Uterus (tissue), 3 donors: ENCODE measurements at regions not wholly inside any gene's neighbourhood (a gene's known extent, or its start where the extent isn't known, plus 50 kb on each side); places are given as distances from the start of the nearest gene placed in this dataset.

ENCODE experiments used
- DNase-seq, 2 donors: peaks; one replicate each; pipeline ENCODE4 v3.0.0-alpha.2; 2019 to 2020
- H3K27ac ChIP-seq, 2 donors: fragments of 200-600 bp; sonication (generic); 1 replicate in 1 of 2; 2 replicates in 1 of 2; pipeline ENCODE4 v1.5.1; 2016 to 2018
- H3K27me3 ChIP-seq, 2 donors: fragments of 200-600 bp; sonication (generic); one replicate each; pipeline ENCODE4 v1.5.1; 2018 to 2019; ENCODE audit warnings: control low read depth in 1 of 2
- H3K36me3 ChIP-seq, 2 donors: fragments of 200-600 bp; sonication (generic); one replicate each; pipeline ENCODE4 v1.5.1; 2019; ENCODE audit warnings: control low read depth in 1 of 2
- H3K4me1 ChIP-seq, 2 donors: fragments of 200-600 bp; sonication (generic); one replicate each; pipeline ENCODE4 v1.5.1; 2018 to 2019; ENCODE audit warnings: control low read depth in 1 of 2
- H3K4me3 ChIP-seq, 2 donors: fragments of 200-600 bp; sonication (generic); 1 replicate in 1 of 2; 2 replicates in 1 of 2; pipeline ENCODE4 v1.5.1; 2018 to 2019; ENCODE audit warnings: mild to moderate bottlenecking in 1 of 2
- H3K9me3 ChIP-seq, 2 donors: fragments of 200-600 bp; sonication (generic); one replicate each; pipeline ENCODE4 v1.5.1; 2019; ENCODE audit warnings: control low read depth in 1 of 2
- POLR2A ChIP-seq, 2 donors: fragments of 450-650 bp; IDR thresholded peaks; one replicate each; pipeline ENCODE4 v1.6.1; 2016; ENCODE audit warnings: antibody characterized with exemption in 2 of 2, mild to moderate bottlenecking in 1 of 2, moderate library complexity in 1 of 2
- intact Hi-C: fragments of 100-400 bp; cut with DNase I; formaldehyde crosslinking; loops from one replicate; pipeline ENCODE4 v1.15.1; 2023; ENCODE audit warnings: low total_unique reads
- TF ChIP-seq, protein P1 (sequence below), 4 experiments: fragments of 200-600 bp in 2 of 4; fragments of 450-650 bp in 2 of 4; sonication (generic) in 2 of 4; IDR thresholded peaks; one replicate each; pipeline ENCODE4 v1.5.1; 2016 to 2019; ENCODE audit warnings: antibody characterized with exemption in 4 of 4, mild to moderate bottlenecking in 2 of 4, moderate library complexity in 1 of 4
- donor health status: DM: yes; HTN: yes; CAD: no.

DNA sequence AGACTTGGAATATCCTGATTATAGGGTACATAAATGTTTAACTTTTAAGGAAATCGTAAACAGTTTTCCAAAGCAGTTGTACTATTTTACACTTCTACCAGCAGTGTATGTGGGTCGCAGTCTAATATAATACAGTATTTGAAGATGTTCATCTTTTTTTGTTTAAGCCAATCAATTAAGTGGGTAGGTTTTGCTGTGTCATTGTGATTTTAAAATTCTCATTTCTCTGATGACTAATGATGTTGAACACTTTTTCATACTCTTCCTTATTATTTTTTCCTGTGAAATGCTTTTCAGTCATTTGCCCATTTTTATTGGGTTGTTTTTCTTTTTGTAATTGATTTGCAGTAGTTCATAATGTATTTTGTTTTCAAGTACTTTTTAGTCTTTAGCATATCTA, 2689.7 kb downstream of the PCDH9 start:
- H3K36me3 ChIP-seq: no peaks in the 10 kb centered on the region
- TF ChIP-seq POLR2A (IDR thresholded peaks at IDR 0.05): no peak
- TF ChIP-seq, protein P1, sequence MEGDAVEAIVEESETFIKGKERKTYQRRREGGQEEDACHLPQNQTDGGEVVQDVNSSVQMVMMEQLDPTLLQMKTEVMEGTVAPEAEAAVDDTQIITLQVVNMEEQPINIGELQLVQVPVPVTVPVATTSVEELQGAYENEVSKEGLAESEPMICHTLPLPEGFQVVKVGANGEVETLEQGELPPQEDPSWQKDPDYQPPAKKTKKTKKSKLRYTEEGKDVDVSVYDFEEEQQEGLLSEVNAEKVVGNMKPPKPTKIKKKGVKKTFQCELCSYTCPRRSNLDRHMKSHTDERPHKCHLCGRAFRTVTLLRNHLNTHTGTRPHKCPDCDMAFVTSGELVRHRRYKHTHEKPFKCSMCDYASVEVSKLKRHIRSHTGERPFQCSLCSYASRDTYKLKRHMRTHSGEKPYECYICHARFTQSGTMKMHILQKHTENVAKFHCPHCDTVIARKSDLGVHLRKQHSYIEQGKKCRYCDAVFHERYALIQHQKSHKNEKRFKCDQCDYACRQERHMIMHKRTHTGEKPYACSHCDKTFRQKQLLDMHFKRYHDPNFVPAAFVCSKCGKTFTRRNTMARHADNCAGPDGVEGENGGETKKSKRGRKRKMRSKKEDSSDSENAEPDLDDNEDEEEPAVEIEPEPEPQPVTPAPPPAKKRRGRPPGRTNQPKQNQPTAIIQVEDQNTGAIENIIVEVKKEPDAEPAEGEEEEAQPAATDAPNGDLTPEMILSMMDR (IDR thresholded peaks at IDR 0.05): no peak
- H3K4me1 ChIP-seq: no peaks in the 10 kb centered on the region
- intact Hi-C loops: no loop called here
- no peaks in the 10 kb centered on the region for H3K27me3 ChIP-seq
- no peak for DNase-seq
- H3K27ac ChIP-seq: no peak overlapping the region
- H3K9me3 ChIP-seq: no peaks in the 10 kb centered on the region
- no peak overlapping the region for H3K4me3 ChIP-seq

DNA sequence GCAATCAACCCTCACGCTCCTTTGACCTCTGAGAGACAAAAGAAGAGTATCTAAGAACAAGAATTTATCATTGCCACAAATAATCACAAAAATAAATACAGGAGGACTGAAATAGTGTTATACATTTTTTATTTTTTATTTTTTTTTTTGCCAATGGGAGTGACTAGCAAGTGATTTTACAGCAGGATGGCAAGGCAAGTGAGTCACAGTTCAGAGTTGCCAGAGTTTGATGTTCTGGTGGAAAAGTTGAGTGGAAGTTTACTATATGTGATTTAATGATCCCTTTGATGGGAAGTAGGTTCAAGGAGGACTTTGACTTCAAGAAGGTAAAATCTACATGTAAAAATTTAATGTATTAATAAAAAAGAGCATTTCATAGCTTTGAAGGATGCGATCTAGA, 2691.4 kb downstream of the PCDH9 start:
- Histone ChIP-seq H3K9me3 (no peaks in the 10 kb centered on the region), H3K4me3 (no peak overlapping the region), H3K27me3 (no peaks in the 10 kb centered on the region), H3K4me1 (no peaks in the 10 kb centered on the region), H3K36me3 (no peaks in the 10 kb centered on the region), H3K27ac (no peak overlapping the region)
- DNase-seq: no peak
- intact Hi-C loops: no loop called here
- TF ChIP-seq, protein P1 (IDR thresholded peaks at IDR 0.05): no peak
- no peak for TF ChIP-seq POLR2A (IDR thresholded peaks at IDR 0.05)

DNA sequence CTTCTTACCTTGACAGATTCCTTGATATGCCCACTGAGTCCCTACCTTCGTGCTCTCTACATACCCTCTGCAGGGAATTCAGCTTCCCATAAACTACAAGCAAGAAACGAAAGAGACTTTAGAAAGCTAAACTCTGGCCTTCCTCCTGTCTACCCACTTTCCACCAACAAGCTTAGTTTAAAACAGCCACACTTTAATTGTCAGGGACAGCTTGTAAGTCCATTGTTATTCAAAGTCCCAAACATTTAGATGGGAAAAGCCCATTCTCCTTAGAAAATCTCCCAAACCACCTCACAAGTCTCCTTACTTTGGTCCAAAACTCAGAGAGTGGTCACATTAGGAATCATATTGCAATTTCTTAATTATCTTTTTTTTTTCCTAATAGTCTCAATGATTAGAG, 2695.8 kb downstream of the PCDH9 start:
- TF ChIP-seq POLR2A (IDR thresholded peaks at IDR 0.05): no peak
- TF ChIP-seq, protein P1 (IDR thresholded peaks at IDR 0.05): no peak
- Histone ChIP-seq H3K9me3 (no peaks in the 10 kb centered on the region), H3K36me3 (no peaks in the 10 kb centered on the region), H3K27me3 (no peaks in the 10 kb centered on the region), H3K27ac (no peak overlapping the region), H3K4me1 (no peaks in the 10 kb centered on the region), H3K4me3 (no peak overlapping the region)
- DNase-seq: no peak
- intact Hi-C loops: no loop called here

DNA sequence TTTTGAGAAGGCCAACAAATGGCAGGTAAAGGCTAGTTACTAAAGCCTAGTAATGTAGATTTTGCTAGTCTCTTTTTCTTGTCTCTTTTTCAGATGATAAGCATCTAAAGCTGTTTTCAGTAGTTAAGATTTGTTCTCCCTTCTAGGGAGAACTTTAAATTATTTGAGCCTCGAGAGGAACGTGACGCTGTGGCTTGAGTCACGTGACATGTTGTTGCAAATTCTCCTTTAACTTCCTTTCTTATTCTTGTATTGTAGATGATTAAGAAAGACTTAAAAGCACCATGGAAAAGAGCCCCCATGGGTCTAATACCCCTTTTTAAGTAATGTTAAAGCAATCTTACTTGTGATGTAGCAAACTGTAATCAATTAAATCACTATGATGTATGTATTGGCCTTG, 2698.7 kb downstream of the PCDH9 start:
- Histone ChIP-seq H3K4me3 (no peak overlapping the region), H3K27ac (no peak overlapping the region), H3K9me3 (no peaks in the 10 kb centered on the region), H3K36me3 (no peaks in the 10 kb centered on the region), H3K27me3 (no peaks in the 10 kb centered on the region), H3K4me1 (no peaks in the 10 kb centered on the region)
- TF ChIP-seq POLR2A (IDR thresholded peaks at IDR 0.05): no peak
- TF ChIP-seq, protein P1 (IDR thresholded peaks at IDR 0.05): no peak
- intact Hi-C loops: no loop called here
- no peak for DNase-seq

DNA sequence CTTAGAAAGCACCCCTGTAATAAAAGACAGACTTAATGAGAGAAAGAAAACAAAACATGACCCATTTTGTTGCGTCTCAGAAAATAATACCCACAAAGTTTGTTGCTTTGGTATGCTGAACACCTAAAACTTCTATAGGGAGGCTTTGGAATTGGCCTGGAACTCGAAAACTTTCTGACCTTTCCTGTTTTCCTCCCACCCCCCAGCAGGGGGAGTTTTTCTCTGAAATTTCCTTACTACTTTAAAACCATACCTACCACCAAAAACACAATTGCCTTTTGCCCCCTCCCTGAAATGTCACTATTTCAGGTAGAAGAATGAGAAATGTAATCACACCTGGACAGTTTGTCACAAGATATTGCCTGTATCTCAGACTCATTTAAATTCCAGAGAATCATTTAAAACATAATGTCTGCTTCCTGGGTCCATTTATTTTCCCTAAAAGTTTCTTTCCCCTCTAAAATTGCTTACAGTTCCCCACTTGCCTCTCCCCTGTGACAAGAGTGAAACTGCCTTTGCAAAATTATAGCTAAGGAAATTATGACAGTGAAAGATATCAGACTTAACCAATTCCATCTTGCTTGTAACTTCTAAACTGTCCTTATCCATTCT, 2700.2 kb downstream of the PCDH9 start:
- Histone ChIP-seq H3K4me3 (no peak overlapping the region), H3K9me3 (no peaks in the 10 kb centered on the region), H3K27ac (no peak overlapping the region), H3K4me1 (no peaks in the 10 kb centered on the region), H3K27me3 (no peaks in the 10 kb centered on the region), H3K36me3 (no peaks in the 10 kb centered on the region)
- no peak for DNase-seq
- intact Hi-C loops: no loop called here
- TF ChIP-seq POLR2A (IDR thresholded peaks at IDR 0.05): no peak
- TF ChIP-seq, protein P1 (IDR thresholded peaks at IDR 0.05): no peak
